HG02759 (cell line): ENCODE measurements at regions not wholly inside any gene's neighbourhood (a gene's known extent, or its start where the extent isn't known, plus 50 kb on each side); places are given as distances from the start of the nearest gene placed in this dataset.

ENCODE experiments used
- ATAC-seq: cut with Tn5 transposase; IDR thresholded peaks from one replicate; pipeline ENCODE4 v1.9.1; 2021; ENCODE audit warnings: mild to moderate bottlenecking, moderate library complexity; ENCODE audit not compliant: unreplicated experiment

- no peak for ATAC-seq
Observed at GRCh38 chr4:107330916-107331315, 294.8 kb upstream of the DKK2 start.

- ATAC-seq = no peak
Observed at GRCh38 chr4:107319386-107319785, 283.3 kb upstream of the DKK2 start.

DNA sequence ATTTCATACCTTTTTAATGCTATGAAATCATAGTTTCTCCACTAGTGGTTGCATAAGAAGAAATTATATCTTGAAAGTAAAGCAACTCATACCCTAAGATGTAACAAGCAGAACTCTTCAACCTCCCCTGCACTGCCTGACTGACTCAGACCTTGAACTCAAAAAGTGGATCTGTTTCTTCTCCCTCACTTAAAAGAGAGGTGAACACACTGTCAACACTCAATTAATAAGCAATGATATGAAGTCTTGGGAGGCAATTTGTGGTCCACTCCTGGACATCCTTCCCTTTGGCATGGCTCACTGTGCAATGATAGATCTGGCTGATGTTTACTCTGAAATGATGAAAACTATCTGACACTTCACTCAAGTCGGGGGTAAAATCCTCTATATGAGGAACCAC lies 282.0 kb upstream of the DKK2 start:
- ATAC-seq = no peak

GRCh38 chr4:107317611-107318010 lies 281.5 kb upstream of the DKK2 start:
- ATAC-seq = no peak

GRCh38 chr4:107315584-107315983 lies 279.5 kb upstream of the DKK2 start:
- ATAC-seq = no peak

DNA sequence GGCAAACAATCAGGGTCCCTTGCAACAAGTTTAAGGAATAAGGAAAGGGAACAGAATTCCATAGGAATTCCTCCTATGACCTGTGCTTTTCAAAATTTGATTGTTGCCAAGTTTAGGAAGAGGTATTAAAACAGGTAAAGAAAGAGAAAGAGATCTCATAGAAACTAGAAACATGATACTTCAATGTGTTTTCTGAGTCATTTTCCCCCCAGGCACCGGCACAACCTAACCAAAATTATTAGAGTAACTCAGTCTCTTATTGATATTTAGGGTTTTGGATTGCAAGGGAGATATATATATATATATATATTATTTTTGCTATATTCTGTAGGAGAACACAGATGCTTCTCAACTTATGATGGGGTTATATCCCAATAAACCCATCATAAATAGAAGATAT lies 278.0 kb upstream of the DKK2 start:
- ATAC-seq = no peak

DNA sequence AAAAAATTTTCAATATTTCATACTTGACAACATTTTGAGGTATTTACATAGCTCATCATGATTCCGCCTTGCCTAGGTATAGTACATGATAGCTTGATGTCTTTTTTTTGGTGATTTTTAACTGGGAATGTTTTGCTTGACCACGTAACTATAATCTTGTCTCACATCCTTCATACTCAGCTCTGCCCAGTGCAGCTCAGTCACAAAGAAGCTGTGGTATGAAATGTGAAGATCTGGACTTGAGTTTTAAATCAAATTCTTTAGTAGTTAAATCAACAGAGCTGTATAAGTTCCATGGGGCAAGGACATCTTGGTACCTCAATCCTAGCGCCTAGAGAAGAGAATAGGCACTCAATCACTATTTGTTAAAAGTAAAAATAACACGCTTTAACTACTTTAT lies 276.3 kb upstream of the DKK2 start:
- ATAC-seq = no peak

DNA sequence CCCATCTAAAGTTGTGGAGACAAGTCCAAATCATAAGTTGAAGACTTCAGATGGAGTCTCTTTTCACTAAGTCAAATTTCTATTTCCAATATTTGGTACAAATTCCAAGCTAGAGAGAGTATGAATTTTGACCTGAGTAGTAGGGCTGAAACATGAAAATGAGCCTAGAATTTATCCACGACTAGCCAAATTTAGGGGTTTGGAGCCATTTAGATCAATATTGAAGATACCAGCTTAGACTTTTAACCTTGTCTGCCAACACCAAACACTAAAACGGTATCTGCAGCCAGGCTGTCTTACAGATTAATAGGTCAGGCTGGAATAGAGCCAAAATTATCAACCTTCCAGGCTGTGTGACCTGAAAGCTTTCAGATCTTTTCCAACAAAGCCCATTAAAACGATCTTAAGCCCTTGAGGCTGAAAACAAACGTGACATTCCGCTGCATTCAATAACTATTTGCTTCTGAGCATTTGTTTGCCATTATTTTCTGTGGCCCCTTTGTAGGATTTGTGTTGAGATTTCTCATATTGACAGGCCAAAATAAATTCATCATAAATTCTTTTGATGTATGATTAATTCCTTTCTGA lies 268.7 kb upstream of the DKK2 start:
- ATAC-seq = no peak

DNA sequence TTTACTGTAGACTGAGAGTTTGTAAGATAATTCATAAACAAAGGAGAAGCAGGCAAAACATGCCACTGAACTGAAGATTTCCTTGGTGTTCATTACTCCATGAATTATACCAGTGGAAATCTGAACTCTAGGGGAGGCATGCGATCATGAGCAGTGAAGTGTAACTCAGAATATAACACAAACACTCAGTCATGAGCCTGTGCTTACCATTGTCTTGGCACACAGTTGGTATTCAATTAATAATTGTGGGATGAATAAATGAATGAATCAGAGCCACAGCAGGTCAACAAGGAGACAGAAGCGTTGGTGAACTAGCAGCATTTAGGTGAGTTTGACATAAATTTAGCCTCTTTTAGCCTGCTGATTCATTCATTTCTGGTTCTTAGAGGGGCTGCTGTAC lies 263.5 kb upstream of the DKK2 start:
- ATAC-seq = no peak

DNA sequence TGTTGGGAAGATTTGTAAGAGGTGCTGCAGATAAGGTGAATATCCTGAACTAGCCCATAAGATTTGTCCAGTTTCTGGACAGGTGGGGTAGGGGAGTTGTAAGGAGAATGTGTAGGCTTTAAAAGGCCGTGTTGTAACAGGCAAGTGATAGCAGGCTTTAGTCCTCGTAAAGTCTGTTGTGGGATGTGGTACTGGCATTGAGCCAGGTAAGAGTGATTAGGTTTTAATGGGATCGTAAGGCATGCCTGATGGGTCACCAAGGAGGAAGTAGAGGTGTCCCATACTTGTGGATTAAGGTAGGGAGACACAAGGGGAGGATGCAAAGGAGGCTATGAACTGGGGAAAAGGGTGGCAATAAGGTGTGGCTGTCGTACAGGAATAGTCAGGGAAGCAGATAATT lies 256.9 kb upstream of the DKK2 start:
- no peak for ATAC-seq

DNA sequence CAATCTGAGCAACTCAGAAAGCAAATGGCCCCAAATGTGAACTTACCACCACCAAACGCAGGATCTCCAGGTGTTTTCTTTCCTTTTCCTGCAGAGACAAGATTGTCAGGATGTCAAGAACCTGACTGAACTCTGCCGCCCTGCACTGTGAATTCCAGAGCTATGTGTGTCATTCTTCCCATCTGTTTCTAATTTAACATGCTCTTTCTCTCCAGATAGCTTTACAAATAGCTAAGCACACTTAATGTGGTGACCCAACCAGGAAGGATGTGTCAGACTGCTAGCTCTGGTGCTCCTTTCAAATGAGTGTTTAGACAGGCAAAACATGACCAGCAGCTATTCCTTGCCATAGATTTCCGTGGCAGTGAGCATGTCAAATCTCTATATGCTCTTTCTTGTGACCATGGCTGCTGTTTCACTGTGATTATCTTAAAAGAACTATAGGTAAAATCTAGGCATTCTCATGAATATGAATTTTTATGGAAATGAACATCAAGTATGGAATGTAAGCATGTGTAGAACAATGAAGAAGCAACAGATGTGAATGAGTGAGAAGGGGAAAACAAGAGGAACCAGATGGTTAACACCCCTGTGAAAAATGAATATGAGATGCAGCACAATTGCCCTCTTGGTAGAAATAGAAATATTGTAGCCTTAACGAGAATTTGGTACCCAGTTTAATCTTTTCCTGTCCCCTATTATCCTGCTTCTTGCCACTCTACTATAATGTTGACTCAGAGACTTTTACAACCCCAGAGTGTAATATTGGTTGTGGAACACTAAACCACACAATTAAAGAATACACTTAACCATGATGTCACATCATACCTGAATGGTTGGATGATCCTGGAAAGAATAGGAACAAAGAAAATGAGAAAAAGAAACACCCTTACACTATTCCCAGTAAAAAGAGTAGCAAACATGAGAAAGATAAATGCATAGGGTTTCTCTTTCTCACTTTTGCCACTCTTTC lies 247.8 kb upstream of the DKK2 start:
- no peak for ATAC-seq

GRCh38 chr4:107279733-107280132 lies 243.6 kb upstream of the DKK2 start:
- no peak for ATAC-seq

- ATAC-seq = no peak
Observed at GRCh38 chr4:107278791-107279483, 242.8 kb upstream of the DKK2 start.

- ATAC-seq = no peak
Observed at GRCh38 chr4:107276052-107276451, 239.9 kb upstream of the DKK2 start.

- no peak for ATAC-seq
Observed at GRCh38 chr4:107275225-107275624, 239.1 kb upstream of the DKK2 start.

DNA sequence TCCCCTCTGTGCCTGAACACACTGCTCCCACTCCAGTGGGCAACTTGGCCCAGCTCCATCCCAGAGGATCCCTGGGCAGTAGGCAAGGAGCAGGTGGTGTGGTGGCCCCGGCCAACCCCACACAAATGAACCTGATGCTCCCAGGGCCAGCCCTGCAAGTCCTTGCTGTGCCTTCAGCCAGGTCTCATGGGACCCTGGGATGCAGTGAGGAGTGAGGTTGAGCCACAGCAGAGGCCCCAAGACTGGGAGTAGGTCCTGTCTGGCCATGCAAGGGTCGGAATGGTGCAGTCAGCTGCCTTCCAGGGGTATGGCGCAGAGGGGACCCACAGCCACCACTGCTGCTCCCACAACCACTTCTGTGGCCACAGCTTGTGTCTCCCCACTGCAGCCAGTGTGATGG lies 234.5 kb upstream of the DKK2 start:
- ATAC-seq = no peak

- ATAC-seq = no peak
Observed at GRCh38 chr4:107269175-107269574, 233.1 kb upstream of the DKK2 start.

GRCh38 chr4:107265859-107266258 lies 229.7 kb upstream of the DKK2 start:
- ATAC-seq = no peak

- no peak for ATAC-seq
Observed at GRCh38 chr4:107261241-107261874, 225.2 kb upstream of the DKK2 start.

DNA sequence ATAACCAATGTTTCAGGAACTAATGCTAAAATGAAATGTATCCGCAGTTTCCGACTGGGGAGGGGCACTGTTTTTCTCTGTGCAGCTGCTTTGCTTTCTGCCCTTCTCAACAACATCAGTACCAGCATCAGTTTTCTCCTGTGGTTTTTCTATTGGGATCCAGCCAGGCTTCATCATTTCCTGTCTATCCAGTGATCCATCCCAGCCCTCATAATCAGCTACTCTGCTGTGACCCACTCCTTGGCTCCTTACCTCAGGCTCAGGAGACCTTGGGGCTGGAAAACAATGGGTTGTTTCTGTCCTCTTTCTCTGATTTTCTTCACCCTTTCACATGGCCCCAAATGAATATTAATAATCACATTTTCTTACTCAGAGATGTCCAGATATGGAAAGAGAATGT lies 222.2 kb upstream of the DKK2 start:
- ATAC-seq = no peak

GRCh38 chr4:107255596-107255995 lies 219.5 kb upstream of the DKK2 start:
- ATAC-seq = no peak
